ENCODE measurements at regions not wholly inside any gene's neighbourhood (a gene's known extent, or its start where the extent isn't known, plus 50 kb on each side); places are given as distances from the start of the nearest gene placed in this dataset.

DNA sequence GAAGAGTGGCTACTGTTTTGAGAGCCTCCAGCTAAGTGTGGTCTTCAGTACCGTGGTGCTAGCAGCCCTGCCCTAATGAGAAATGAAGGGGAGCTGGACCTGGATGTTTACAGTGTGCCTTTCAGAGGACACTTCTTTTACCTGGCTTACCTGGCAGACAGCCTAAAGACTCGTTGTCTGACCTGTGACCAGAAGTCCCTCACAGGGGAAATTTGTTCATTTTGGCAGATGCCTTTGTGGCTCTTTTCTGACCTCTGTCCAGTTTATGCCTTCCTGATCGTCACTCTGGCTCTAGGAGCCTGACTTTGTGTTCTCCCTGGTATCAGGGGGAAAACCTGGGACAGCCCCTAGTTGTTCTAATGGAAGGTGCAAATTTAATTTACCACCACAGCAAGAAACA, 475.1 kb downstream of the DMRTA1 start:
- DNase-seq (ENCODE audit: extremely low spot score) = no peak
- Histone ChIP-seq H3K9me3 (no peaks in the 10 kb centered on the region), H3K27me3 (no peaks in the 10 kb centered on the region), H3K4me1 (no peaks in the 10 kb centered on the region), H3K27ac (replicated peaks in 1 of 4) (no peak overlapping the region), H3K36me3 (no peaks in the 10 kb centered on the region), H3K4me3 (no peak overlapping the region)
- intact Hi-C loops (cut with DNase I) = no loop called here
- TF ChIP-seq EP300 (IDR thresholded peaks at IDR 0.05) = no peak
- no peak for TF ChIP-seq CTCF (IDR thresholded peaks at IDR 0.05)
- WGBS = 55% methylated on average over 3 of the region's 3 CpGs

DNA sequence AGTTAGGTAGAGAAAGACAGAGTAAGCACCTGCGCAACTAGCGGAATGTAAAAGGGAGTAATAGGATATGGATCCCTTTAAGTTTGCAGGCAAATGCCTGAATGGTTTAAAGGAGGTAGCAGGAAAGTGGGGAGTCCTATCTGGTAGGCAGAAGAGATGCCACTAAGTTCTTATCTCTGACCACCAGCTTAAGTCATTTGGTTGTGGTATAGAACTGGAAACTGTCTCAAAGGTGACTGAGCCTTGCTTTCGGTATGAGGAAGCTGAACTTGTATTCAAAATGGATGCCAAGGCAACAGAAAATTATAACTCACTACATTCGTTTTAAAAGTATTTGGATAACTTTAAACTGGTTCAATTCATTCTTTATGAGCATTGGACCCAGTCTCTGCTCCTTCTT, 475.6 kb downstream of the DMRTA1 start:
- H3K4me1 ChIP-seq = no peaks in the 10 kb centered on the region
- H3K36me3 ChIP-seq = no peaks in the 10 kb centered on the region
- H3K9me3 ChIP-seq = no peaks in the 10 kb centered on the region
- WGBS = 85% methylated on average over 4 of the region's 4 CpGs
- no peak for DNase-seq (ENCODE audit: extremely low spot score)
- H3K4me3 ChIP-seq = no peak overlapping the region
- TF ChIP-seq POLR2AphosphoS5 (IDR thresholded peaks at IDR 0.05) = no peak
- no peak for TF ChIP-seq CTCF (IDR thresholded peaks at IDR 0.05)
- no peak for TF ChIP-seq POLR2A (IDR thresholded peaks at IDR 0.05; ENCODE audit: low read depth)
- no peaks in the 10 kb centered on the region for H3K27me3 ChIP-seq
- intact Hi-C loops (cut with DNase I) = no loop called here
- no peak overlapping the region for H3K27ac ChIP-seq (replicated peaks in 1 of 4)

DNA sequence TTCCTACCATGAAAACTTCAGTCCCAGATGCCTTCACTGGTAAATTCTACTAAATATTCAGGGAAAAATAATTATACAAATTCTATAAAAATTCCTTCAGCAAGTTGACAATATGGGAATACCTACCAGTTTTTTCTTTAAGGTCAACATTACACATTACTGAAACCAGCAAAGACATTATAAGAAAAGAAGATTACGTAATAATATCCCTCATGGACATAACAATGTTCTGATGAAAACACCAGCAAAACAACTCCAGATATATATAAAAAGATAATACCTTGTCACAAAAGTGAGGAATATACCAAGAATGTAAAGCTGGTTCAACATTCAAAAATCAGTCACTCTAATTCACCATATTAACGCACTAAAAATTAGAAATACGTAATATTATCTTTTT, 507.9 kb downstream of the DMRTA1 start:
- Histone ChIP-seq H3K9me3 (no peaks in the 10 kb centered on the region), H3K4me3 (no peak overlapping the region), H3K36me3 (no peaks in the 10 kb centered on the region), H3K4me1 (no peaks in the 10 kb centered on the region), H3K27me3 (no peaks in the 10 kb centered on the region), H3K27ac (replicated peaks in 1 of 4) (no peak overlapping the region)
- DNase-seq (ENCODE audit: extremely low spot score) = no peak
- 94% methylated on average over 3 of the region's 3 CpGs for WGBS
- TF ChIP-seq POLR2AphosphoS5 (IDR thresholded peaks at IDR 0.05) (no peak), CTCF (IDR thresholded peaks at IDR 0.05) (no peak), EP300 (IDR thresholded peaks at IDR 0.05) (no peak), POLR2A (IDR thresholded peaks at IDR 0.05; ENCODE audit: low read depth) (no peak)
- intact Hi-C loops (cut with DNase I) = no loop called here

DNA sequence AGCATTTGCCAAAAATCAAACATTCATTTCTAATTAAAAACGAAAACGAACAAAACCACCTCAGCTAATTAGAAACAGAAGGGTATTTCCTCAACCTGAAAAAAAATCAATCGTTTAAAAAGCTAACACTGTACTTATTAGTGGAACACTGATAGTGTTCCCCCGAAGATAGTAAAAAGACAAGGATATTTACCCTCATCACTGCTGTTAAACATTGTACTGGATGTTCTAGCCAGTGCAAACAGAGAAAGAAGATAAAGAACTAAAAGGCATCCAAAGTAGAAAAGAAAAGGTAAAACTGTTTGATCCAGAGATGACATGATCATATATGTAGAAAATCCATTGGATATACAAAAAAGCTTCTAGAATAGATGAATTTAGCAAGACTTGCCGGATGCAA, 508.3 kb downstream of the DMRTA1 start:
- no peak overlapping the region for H3K4me3 ChIP-seq
- no peaks in the 10 kb centered on the region for H3K9me3 ChIP-seq
- WGBS = 89% methylated on average over 5 of the region's 5 CpGs
- H3K27me3 ChIP-seq = no peaks in the 10 kb centered on the region
- intact Hi-C loops (cut with DNase I) = no loop called here
- H3K4me1 ChIP-seq = no peaks in the 10 kb centered on the region
- no peak for DNase-seq (ENCODE audit: extremely low spot score)
- TF ChIP-seq POLR2AphosphoS5 (IDR thresholded peaks at IDR 0.05) = no peak
- TF ChIP-seq POLR2A (IDR thresholded peaks at IDR 0.05; ENCODE audit: low read depth) = no peak
- no peak overlapping the region for H3K27ac ChIP-seq (replicated peaks in 1 of 4)
- H3K36me3 ChIP-seq = no peaks in the 10 kb centered on the region

GRCh38 chr9:22969350-22969979, 522.8 kb downstream of the DMRTA1 start:
- intact Hi-C loops (cut with DNase I) = no loop called here
- Histone ChIP-seq H3K27ac (replicated peaks in 1 of 4) (no peak overlapping the region), H3K27me3 (no peaks in the 10 kb centered on the region)

More at GRCh38 chr9:22969350-22969979, 522.8 kb downstream of the DMRTA1 start:
- H3K4me1 ChIP-seq = no peaks in the 10 kb centered on the region
- no peaks in the 10 kb centered on the region for H3K9me3 ChIP-seq
- H3K4me3 ChIP-seq = no peak overlapping the region
- no peak for TF ChIP-seq POLR2AphosphoS5 (IDR thresholded peaks at IDR 0.05)
- no peak for TF ChIP-seq EP300 (IDR thresholded peaks at IDR 0.05)
- TF ChIP-seq CTCF (IDR thresholded peaks at IDR 0.05) = no peak
- no peak for TF ChIP-seq POLR2A (IDR thresholded peaks at IDR 0.05; ENCODE audit: low read depth)
- no peaks in the 10 kb centered on the region for H3K36me3 ChIP-seq
- no peak for DNase-seq (ENCODE audit: extremely low spot score)

All from esophagus muscularis mucosa (tissue), 4 donors.